Naive B cell (primary cell): ENCODE measurements at regions not wholly inside any gene's neighbourhood (a gene's known extent, or its start where the extent isn't known, plus 50 kb on each side); places are given as distances from the start of the nearest gene placed in this dataset.

Experiments
- ATAC-seq, 2 donors: fragments of 150-1000 bp; cut with Tn5 transposase; 2 replicates each; pipeline ENCODE4 v1.10.0; 2021; ENCODE audit warnings: low read depth in 2 of 2, mild to moderate bottlenecking in 2 of 2, moderate library complexity in 2 of 2
- DNase-seq: peaks from one replicate; pipeline ENCODE4 v3.0.0; 2022
- H3K27ac Mint-ChIP-seq, 6 donors: one replicate each; pipeline ENCODE4 v1.8.0; 2020 to 2022; ENCODE audit warnings: mild to moderate bottlenecking in 6 of 6, mixed read lengths in 6 of 6, moderate library complexity in 5 of 6, inconsistent platforms in 2 of 6
- H3K27me3 Mint-ChIP-seq, 3 donors: one replicate each; pipeline ENCODE4 v1.8.0; 2021 to 2022; ENCODE audit warnings: mixed read lengths in 3 of 3, mild to moderate bottlenecking in 1 of 3
- H3K36me3 Mint-ChIP-seq, 2 donors: one replicate each; pipeline ENCODE4 v1.8.0; 2020 to 2022; ENCODE audit warnings: mixed read lengths in 2 of 2, inconsistent platforms in 1 of 2, mild to moderate bottlenecking in 1 of 2
- H3K4me1 Mint-ChIP-seq, 3 donors: one replicate each; pipeline ENCODE4 v1.8.0; 2020 to 2022; ENCODE audit warnings: mixed read lengths in 3 of 3, inconsistent platforms in 1 of 3, mild to moderate bottlenecking in 1 of 3, moderate library complexity in 1 of 3
- H3K4me3 Mint-ChIP-seq, 8 donors: one replicate each; pipeline ENCODE4 v1.8.0; 2020 to 2022; ENCODE audit warnings: mild to moderate bottlenecking in 8 of 8, mixed read lengths in 8 of 8, moderate library complexity in 8 of 8, inconsistent platforms in 2 of 8
- H3K9me3 Mint-ChIP-seq, 7 donors: one replicate each; pipeline ENCODE4 v1.8.0; 2020 to 2022; ENCODE audit warnings: mixed read lengths in 7 of 7, mild to moderate bottlenecking in 5 of 7, inconsistent platforms in 2 of 7, moderate library complexity in 1 of 7

DNA sequence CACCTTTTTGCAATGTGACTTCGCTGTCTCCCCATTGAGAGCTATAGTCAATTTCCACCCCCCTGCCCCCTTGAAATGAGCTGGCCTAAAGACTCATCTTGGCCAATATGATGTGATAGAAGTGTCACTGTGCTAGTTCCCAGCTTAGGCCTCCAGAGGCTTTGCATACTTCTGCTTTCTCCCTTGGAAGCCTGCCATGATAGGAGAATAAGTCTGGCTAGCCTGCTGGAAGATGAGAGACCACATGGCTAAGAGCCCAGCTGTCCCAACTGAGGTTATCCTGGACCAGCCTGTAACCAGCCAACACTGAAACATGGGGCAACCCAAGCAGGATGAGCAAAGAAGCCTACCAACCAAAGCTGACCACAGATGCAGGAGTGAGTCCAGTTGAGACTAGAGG, 196.9 kb downstream of the GRIN2B start:
- peaks cover 17 to 34% (median 28%) of the 10 kb centered on the region in 3 donors for H3K27me3 Mint-ChIP-seq
- no peak overlapping the region for H3K4me3 Mint-ChIP-seq
- no peaks in the 10 kb centered on the region for H3K36me3 Mint-ChIP-seq
- DNase-seq (no peak), ATAC-seq (no peak)
- H3K27ac Mint-ChIP-seq, result no peak overlapping the region
- H3K4me1 Mint-ChIP-seq, result peaks cover 0 to 4% (median 0%) of the 10 kb centered on the region in 3 donors
- no peaks in the 10 kb centered on the region for H3K9me3 Mint-ChIP-seq

DNA sequence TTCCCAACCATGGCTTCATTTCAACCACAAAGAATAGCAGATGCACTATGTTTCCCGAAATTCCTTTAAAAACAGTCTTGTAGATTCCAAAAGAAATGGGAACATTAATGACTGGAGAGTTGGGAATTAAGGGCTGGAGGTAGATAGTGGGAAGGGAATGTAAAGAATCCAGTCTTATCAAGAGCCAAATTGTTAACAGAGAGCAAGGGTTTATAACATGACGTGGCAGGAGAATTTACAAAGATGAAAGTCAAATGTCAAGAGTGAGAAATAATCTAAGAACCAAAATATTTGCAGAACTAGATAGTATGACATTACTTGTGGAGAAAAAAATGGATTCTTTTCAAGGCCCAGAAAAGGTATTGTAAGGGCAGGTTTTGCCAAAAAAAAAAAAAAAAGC, 200.9 kb downstream of the GRIN2B start:
- peaks cover 30 to 48% (median 36%) of the 10 kb centered on the region in 3 donors for H3K27me3 Mint-ChIP-seq
- no peaks in the 10 kb centered on the region for H3K9me3 Mint-ChIP-seq
- DNase-seq, result no peak
- no peak overlapping the region for H3K27ac Mint-ChIP-seq
- H3K4me3 Mint-ChIP-seq, result no peak overlapping the region
- H3K4me1 Mint-ChIP-seq, result no peaks in the 10 kb centered on the region
- H3K36me3 Mint-ChIP-seq, result no peaks in the 10 kb centered on the region
- no peak for ATAC-seq

DNA sequence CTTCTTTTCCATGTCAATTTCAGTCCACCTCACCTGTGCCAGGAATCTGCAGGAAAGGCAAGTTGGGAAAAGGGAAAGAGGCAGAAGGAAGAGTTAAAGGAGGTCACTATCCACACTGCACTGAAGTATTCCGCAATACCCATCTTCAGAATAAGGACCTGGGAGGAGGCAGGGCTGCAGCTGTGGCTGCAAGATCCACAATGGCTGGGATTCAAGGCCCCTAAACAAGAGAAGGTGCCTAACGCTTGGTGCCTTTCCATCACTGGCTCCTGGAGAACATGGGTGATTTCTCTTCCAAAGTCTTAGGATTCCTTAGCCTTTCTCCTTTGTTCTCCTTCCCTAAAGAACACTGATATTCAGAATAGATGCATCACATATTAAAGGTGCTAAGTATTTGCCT, 204.0 kb downstream of the GRIN2B start:
- Mint-ChIP-seq H3K27me3 (peaks cover 24 to 29% (median 28%) of the 10 kb centered on the region in 3 donors), H3K36me3 (no peaks in the 10 kb centered on the region), H3K9me3 (no peaks in the 10 kb centered on the region), H3K27ac (no peak overlapping the region), H3K4me3 (no peak overlapping the region), H3K4me1 (no peaks in the 10 kb centered on the region)
- DNase-seq, result no peak
- no peak for ATAC-seq

DNA sequence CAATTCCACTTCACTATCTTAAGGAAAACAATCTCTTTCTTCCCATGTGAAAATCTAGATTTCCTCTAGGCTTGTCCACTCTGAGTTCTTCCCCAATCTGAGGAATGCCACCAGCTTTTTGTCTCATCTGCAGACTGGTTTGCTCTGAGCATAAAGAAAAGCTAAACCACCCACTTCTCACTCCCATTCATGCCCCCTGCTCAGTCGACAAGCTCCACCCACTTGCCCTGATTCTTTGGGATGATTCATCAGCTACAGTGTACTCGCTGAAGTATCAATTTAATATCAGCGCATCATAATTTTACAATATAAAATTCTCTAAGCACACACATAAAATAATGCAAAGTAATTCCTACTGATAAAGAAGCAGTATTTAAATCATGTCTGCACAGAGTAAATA, 209.1 kb downstream of the GRIN2B start:
- no peaks in the 10 kb centered on the region for H3K36me3 Mint-ChIP-seq
- DNase-seq, result no peak

DNA sequence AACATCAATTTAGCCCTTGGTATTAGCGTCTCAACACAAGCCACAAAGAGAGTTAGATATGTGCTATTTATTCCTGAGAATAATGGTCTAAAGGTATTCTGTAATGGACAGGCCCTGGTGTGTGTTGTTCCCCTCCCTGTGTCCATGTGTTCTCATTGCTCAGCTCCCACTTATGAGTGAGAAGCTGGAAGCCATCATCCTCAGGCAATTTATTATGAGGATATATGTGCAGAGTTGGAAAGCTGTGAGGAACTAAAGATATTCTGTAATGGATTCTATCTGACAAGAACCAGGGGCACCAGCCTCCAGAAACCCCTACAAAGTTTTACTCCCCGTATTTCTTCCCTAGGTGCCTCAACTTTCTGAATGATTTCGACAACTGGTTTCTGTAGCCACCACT, 210.8 kb downstream of the GRIN2B start:
- no peaks in the 10 kb centered on the region for H3K9me3 Mint-ChIP-seq
- H3K4me3 Mint-ChIP-seq, result no peak overlapping the region
- H3K4me1 Mint-ChIP-seq, result no peaks in the 10 kb centered on the region
- no peak for DNase-seq
- no peak overlapping the region for H3K27ac Mint-ChIP-seq
- no peak for ATAC-seq
- H3K27me3 Mint-ChIP-seq, result peaks cover 15 to 21% (median 18%) of the 10 kb centered on the region in 3 donors
- no peaks in the 10 kb centered on the region for H3K36me3 Mint-ChIP-seq

More for the DNA sequence above, 209.1 kb downstream of the GRIN2B start:
- no peaks in the 10 kb centered on the region for H3K4me1 Mint-ChIP-seq
- no peak for ATAC-seq
- H3K27ac Mint-ChIP-seq, result no peak overlapping the region
- H3K27me3 Mint-ChIP-seq, result peaks cover 20 to 26% (median 20%) of the 10 kb centered on the region in 3 donors
- no peaks in the 10 kb centered on the region for H3K9me3 Mint-ChIP-seq
- H3K4me3 Mint-ChIP-seq, result no peak overlapping the region

DNA sequence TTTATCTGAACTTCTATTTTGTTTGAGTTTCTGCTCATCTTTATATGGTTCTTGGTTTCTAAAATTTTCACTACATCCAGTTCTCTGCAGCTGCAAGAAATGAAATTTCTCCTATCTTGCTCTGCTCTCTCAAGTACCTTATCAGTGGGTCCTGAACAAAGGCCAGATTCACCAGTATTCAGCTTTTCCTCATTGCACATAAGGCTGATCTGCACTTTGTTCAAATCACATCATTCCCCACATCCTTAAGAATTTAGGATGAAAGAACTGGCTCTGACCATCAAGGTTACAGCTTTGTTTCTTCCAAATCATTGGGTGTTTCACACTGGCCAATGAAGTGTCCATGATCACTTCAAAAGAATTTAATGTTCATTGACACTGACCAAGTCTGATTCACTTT, 211.4 kb downstream of the GRIN2B start:
- no peak overlapping the region for H3K27ac Mint-ChIP-seq
- no peak for DNase-seq
- no peak for ATAC-seq
- no peaks in the 10 kb centered on the region for H3K9me3 Mint-ChIP-seq
- H3K4me3 Mint-ChIP-seq, result no peak overlapping the region
- H3K27me3 Mint-ChIP-seq, result peaks cover 15 to 22% (median 16%) of the 10 kb centered on the region in 3 donors
- no peaks in the 10 kb centered on the region for H3K4me1 Mint-ChIP-seq
- no peaks in the 10 kb centered on the region for H3K36me3 Mint-ChIP-seq

DNA sequence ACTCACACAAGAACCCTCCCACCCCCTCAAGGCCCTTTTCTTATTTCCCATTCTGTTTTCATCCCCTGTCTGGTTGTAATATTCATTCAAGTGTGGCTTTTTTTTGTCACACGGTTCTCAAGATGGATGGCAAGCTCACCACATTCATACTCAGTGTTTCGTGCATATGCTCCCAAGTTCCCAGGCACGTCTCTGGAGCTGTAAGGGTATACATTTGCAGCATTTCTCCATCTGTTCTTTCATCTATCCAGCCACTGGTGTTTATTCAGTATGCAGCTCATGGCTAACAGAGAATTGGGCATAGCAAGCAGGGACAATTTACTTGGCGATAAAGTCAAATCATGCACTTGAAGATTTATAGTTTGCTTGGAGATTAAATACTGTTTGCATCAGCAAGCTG, 212.1 kb downstream of the GRIN2B start:
- H3K9me3 Mint-ChIP-seq, result no peaks in the 10 kb centered on the region
- no peak for DNase-seq
- no peak overlapping the region for H3K27ac Mint-ChIP-seq
- H3K4me1 Mint-ChIP-seq, result no peaks in the 10 kb centered on the region
- H3K4me3 Mint-ChIP-seq, result no peak overlapping the region
- ATAC-seq, result no peak
- peaks cover 16 to 26% (median 18%) of the 10 kb centered on the region in 3 donors for H3K27me3 Mint-ChIP-seq
- no peaks in the 10 kb centered on the region for H3K36me3 Mint-ChIP-seq

DNA sequence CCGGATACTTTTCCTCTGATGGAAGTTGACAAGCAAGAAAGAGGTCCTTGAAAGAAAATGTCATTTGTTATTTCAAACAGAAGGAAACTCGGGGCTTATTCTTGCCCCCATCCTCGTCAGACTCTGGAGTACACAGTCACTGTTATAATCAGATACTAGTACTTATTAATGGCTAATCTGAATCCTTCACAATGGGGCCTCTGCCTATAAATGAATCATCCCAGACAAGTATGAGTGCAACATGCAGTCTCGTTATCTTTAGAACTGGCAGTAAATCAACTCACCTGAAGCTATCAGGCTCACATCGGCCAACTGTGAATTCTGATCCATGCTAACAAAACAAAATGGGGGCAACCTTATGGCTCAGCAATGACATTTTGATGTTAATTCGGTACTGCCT, 216.7 kb downstream of the GRIN2B start:
- H3K27me3 Mint-ChIP-seq, result peaks cover 24 to 45% (median 29%) of the 10 kb centered on the region in 3 donors

DNA sequence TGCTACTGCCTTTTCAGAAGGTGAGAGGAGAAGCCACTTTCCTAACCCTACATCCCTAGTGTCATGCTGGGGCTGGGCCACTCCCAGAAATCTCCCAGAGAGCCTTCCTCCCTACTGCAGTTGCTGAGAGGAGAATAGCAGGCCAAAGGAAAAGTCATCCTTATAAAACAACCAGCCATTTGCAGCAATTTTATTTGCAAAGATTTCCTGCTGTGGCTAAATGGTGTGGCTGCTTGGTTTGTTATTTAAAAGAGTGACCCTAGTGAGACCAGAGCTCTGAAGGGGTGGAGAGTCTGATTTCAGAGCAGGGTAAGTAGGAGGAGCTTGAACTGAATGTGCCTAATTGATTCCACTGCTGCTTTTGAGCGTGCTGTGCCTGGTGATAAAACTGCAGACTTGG, 232.0 kb downstream of the GRIN2B start:
- no peak for ATAC-seq
- Mint-ChIP-seq H3K4me3 (no peak overlapping the region), H3K4me1 (no peaks in the 10 kb centered on the region)

More for the DNA sequence above, 216.7 kb downstream of the GRIN2B start:
- no peaks in the 10 kb centered on the region for H3K4me1 Mint-ChIP-seq
- H3K36me3 Mint-ChIP-seq, result peaks cover 0 to 5% of the 10 kb centered on the region in 2 donors
- DNase-seq (no peak), ATAC-seq (no peak)
- H3K27ac Mint-ChIP-seq, result no peak overlapping the region
- no peak overlapping the region for H3K4me3 Mint-ChIP-seq
- no peaks in the 10 kb centered on the region for H3K9me3 Mint-ChIP-seq

DNA sequence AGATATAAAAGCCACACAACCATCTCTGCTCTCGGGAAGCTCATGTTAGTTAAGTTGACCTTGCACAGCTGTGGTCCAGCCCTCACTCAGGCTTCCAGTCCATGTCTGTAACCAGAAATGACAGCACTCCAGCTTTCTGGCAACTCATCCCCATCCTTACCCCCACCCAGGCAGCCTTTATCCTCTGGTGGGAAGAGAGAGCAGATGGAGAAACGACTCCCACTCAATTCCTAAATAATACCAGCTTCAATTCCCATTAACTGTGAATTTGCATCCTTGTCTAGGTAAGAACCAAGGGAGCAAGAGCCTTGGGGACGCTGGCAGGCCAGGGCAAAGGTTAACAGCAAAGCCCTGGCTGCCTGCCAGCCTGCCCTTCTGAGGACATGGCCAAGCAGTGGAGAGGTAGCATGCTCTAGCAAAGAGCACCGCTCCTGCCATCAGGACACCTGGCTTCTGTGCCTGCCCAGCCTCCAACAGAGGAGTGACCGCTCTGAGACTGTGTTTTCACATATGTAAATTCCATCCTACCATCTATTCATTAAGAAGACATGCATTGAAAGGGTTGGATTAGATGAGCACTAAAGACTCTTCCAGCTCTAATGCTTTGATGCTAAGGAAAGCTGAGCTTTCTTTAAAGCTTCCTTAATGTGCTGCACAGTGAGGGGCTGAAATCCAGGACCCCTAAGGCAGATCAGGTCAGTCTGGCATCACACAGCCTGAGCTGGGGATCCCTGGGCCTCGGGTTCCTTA, 236.1 kb downstream of the GRIN2B start:
- Mint-ChIP-seq H3K4me3 (no peak overlapping the region), H3K4me1 (peaks cover 0 to 1% (median 0%) of the 10 kb centered on the region in 3 donors), H3K9me3 (no peaks in the 10 kb centered on the region), H3K27me3 (peaks cover 37 to 54% (median 53%) of the 10 kb centered on the region in 3 donors), H3K36me3 (no peaks in the 10 kb centered on the region), H3K27ac (no peak overlapping the region)
- ATAC-seq (no peak), DNase-seq (no peak)

More for the DNA sequence above, 232.0 kb downstream of the GRIN2B start:
- peak overlapping the region in 1 of 6 donors; percentile 26 for H3K27ac Mint-ChIP-seq
- peaks cover 35 to 51% (median 46%) of the 10 kb centered on the region in 3 donors for H3K27me3 Mint-ChIP-seq
- no peaks in the 10 kb centered on the region for H3K36me3 Mint-ChIP-seq
- H3K9me3 Mint-ChIP-seq, result no peaks in the 10 kb centered on the region
- DNase-seq, result no peak

DNA sequence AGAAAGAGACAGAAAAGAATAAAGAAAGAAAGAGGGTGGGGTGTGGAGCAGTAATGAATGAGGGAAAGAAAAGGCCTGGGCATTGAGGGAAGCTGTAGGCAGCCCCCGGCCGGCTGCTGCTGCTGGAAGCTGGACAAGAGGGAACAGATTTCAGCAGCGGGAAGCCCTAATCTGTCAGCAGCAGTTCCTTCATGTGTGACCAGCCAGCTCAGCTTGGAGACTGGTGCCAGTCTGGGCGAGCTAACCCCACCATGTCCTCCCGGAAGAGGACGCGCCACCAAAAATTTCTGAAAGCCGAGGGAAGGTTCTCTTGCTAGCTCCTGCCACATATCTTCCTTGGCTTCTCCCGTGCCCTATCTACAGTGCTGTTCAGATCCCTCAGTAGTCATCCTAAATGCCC, 236.8 kb downstream of the GRIN2B start:
- no peak overlapping the region for H3K4me3 Mint-ChIP-seq
- H3K27me3 Mint-ChIP-seq, result peaks cover 33 to 50% (median 46%) of the 10 kb centered on the region in 3 donors
- no peak for DNase-seq
- H3K27ac Mint-ChIP-seq, result no peak overlapping the region
- ATAC-seq, result no peak
- H3K9me3 Mint-ChIP-seq, result no peaks in the 10 kb centered on the region
- H3K4me1 Mint-ChIP-seq, result peaks cover 5 to 7% (median 5%) of the 10 kb centered on the region in 3 donors
- no peaks in the 10 kb centered on the region for H3K36me3 Mint-ChIP-seq

DNA sequence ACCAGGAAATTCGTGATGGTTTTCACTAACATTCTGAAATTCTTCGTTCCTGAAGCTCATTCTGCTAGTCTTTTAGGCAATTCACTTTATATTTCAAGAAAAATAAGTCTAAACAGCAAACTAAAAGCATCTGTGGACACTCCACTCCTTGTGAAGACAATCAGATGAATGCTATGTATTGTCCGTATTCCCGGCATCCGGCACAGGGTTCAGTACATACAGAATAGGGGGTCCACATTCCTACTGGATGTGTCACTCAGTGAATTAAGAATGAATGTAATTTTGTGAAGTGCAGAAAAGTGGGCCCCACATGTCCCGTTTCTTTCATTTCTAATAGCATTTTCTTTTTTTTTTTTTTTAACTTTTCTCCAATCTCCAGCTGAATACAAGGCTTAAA, 241.3 kb downstream of the GRIN2B start:
- Mint-ChIP-seq H3K36me3 (no peaks in the 10 kb centered on the region), H3K27me3 (peaks cover 23 to 38% (median 29%) of the 10 kb centered on the region in 3 donors), H3K4me1 (peaks cover 7 to 12% (median 10%) of the 10 kb centered on the region in 3 donors), H3K9me3 (no peaks in the 10 kb centered on the region), H3K27ac (no peak overlapping the region), H3K4me3 (no peak overlapping the region)
- no peak for DNase-seq
- ATAC-seq, result no peak

DNA sequence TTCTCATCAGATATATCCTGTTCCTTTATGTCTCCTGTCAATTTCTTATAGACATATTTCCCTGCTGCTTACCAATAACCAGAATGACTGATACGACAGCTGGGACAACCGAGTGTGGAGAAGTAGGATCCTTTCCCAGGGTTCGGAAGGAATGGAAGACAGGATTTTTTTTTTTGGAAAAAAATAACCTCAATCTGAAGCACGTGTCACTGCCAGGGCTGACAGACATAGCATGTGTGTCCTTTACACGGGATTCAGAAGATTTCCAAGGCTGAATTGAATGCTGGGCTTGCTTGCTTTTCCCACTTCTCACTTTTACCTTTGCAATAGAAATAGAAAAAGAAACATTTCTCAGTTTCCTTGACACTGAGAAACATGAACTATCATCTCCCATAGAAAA, 245.7 kb downstream of the GRIN2B start:
- peaks cover 17 to 33% (median 20%) of the 10 kb centered on the region in 3 donors for H3K27me3 Mint-ChIP-seq
- H3K36me3 Mint-ChIP-seq, result no peaks in the 10 kb centered on the region
- no peak overlapping the region for H3K4me3 Mint-ChIP-seq
- DNase-seq, result no peak
- ATAC-seq, result no peak
- peaks cover 7 to 12% (median 10%) of the 10 kb centered on the region in 3 donors for H3K4me1 Mint-ChIP-seq
- peaks cover 0 to 2% (median 0%) of the 10 kb centered on the region in 7 donors for H3K9me3 Mint-ChIP-seq
- H3K27ac Mint-ChIP-seq, result no peak overlapping the region

DNA sequence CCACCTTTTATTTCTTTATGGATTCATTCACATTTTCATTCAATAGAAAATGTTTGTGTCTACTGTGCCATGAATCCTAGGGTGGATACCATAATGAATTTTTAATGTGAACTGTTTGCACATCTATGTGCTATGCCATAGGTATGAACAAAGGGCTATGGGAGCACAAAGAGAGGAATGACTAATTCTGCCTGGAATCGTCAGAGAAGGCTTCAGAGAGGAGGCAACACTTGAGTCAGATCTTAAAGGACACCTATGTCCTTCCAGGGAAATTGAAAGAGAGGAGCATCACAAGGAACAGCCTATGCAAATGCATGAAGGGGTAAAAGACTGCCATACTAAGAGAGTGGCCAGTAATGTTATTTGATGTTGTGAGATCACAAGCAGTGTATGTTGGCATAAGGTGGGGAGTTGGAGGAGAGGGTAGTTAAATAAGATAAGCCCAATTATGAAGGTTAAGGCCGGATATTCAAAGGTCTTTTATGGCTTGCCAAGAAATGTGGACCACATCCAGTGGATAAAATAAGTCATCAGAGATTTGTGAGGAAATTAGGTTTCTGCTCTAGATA, 246.7 kb downstream of the GRIN2B start:
- H3K4me1 Mint-ChIP-seq, result peaks cover 4 to 8% (median 4%) of the 10 kb centered on the region in 3 donors
- H3K9me3 Mint-ChIP-seq, result peaks cover 0 to 2% (median 0%) of the 10 kb centered on the region in 7 donors
- no peaks in the 10 kb centered on the region for H3K36me3 Mint-ChIP-seq
- DNase-seq (no peak), ATAC-seq (no peak)
- peaks cover 15 to 31% (median 21%) of the 10 kb centered on the region in 3 donors for H3K27me3 Mint-ChIP-seq
- H3K4me3 Mint-ChIP-seq, result no peak overlapping the region
- H3K27ac Mint-ChIP-seq, result no peak overlapping the region
